H1 (cell line): ENCODE measurements at regions not wholly inside any gene's neighbourhood (a gene's known extent, or its start where the extent isn't known, plus 50 kb on each side); places are given as distances from the start of the nearest gene placed in this dataset.

Source experiments
- CTCF ChIA-PET: fragments of 300-600 bp; sonication (Branson Sonifier 250); formaldehyde crosslinking; loops from one replicate; lab custom pipeline; 2021; ENCODE audit not compliant: partially characterized antibody; lab: Charles Lee
- POLR2A ChIA-PET: fragments of 300-600 bp; sonication (Branson Sonifier 250); formaldehyde crosslinking; loops from one replicate; lab custom pipeline; 2021; ENCODE audit warnings: inconsistent platforms; ENCODE audit not compliant: partially characterized antibody; lab: Charles Lee
- DNase-seq, 2 experiments: peaks; one replicate each; pipeline versions ENCODE4 v3.0.0 to v3.0.0-alpha.2; 2010 to 2022; ENCODE audit warnings: low spot score in 2 of 2, low read depth in 1 of 2, mixed read lengths in 1 of 2
- FAIRE-seq: peaks from 2 replicates; lab custom pipeline; 2011; peaks lifted over from hg19 to GRCh38; lab: Jason Lieb, UNC
- H2AFZ ChIP-seq: 2 replicates; pipeline ENCODE4 v1.8.1; 2012; ENCODE audit warnings: low read length, inconsistent platforms
- H2AK5ac ChIP-seq: 2 replicates; pipeline ENCODE4 v1.6.1; 2013; ENCODE audit warnings: low read depth, low read length
- H2BK120ac ChIP-seq: replicated peaks from 2 replicates; pipeline ENCODE3; 2013; ENCODE audit warnings: low read depth, low read length, inconsistent platforms
- H2BK12ac ChIP-seq: 2 replicates; pipeline ENCODE4 v1.6.1; 2013; ENCODE audit warnings: low read depth, low read length
- H2BK15ac ChIP-seq: 2 replicates; pipeline ENCODE4 v1.6.1; 2013; ENCODE audit warnings: low read length
- H2BK20ac ChIP-seq: 2 replicates; pipeline ENCODE4 v1.6.1; 2013; ENCODE audit warnings: low read length
- H2BK5ac ChIP-seq: 2 replicates; pipeline ENCODE4 v1.6.1; 2013; ENCODE audit warnings: low read depth, low read length
- H3K14ac ChIP-seq: 2 replicates; pipeline ENCODE4 v1.6.1; 2013; ENCODE audit warnings: inconsistent platforms; ENCODE audit not compliant: insufficient read length
- H3K18ac ChIP-seq: 2 replicates; pipeline ENCODE4 v1.6.1; 2013; ENCODE audit warnings: low read length; ENCODE audit errors: extremely low read depth
- H3K23ac ChIP-seq: 2 replicates; pipeline ENCODE4 v1.6.1; 2013; ENCODE audit warnings: inconsistent platforms; ENCODE audit not compliant: insufficient read length
- H3K23me2 ChIP-seq: 2 replicates; pipeline ENCODE4 v1.6.1; 2013; ENCODE audit warnings: low read depth, low read length
- H3K27ac ChIP-seq: 2 replicates; pipeline ENCODE4 v1.6.1; 2011; ENCODE audit warnings: low read depth, low read length, inconsistent platforms
- H3K27me3 ChIP-seq, 4 experiments: replicated peaks in 1 of 4; 1 replicate in 1 of 4; 2 replicates in 3 of 4; pipeline versions ENCODE4 v1.6.1 to v1.8.1; 2011 to 2013; ENCODE audit warnings: low read length in 3 of 4, mild to moderate bottlenecking in 3 of 4, inconsistent platforms in 2 of 4, mixed read lengths in 2 of 4, moderate library complexity in 1 of 4; ENCODE audit not compliant: control insufficient read depth in 3 of 4, insufficient read depth in 3 of 4; ENCODE audit errors: extremely low read depth in 1 of 4
- H3K36me3 ChIP-seq, 4 experiments: 2 replicates each; pipeline versions ENCODE4 v1.6.1 to v1.8.1; 2011 to 2013; ENCODE audit warnings: mild to moderate bottlenecking in 4 of 4, low read length in 3 of 4, moderate library complexity in 2 of 4, control low read depth in 1 of 4, inconsistent platforms in 1 of 4; ENCODE audit not compliant: insufficient read depth in 4 of 4, control insufficient read depth in 2 of 4
- H3K4ac ChIP-seq: replicated peaks from 2 replicates; pipeline ENCODE3; 2013; ENCODE audit warnings: low read length, low read depth, mixed read lengths, inconsistent platforms; ENCODE audit not compliant: insufficient read length
- H3K4me1 ChIP-seq, 4 experiments: replicated peaks in 1 of 4; 1 replicate in 1 of 4; 2 replicates in 3 of 4; pipeline versions ENCODE4 v1.6.1 to v1.8.1; 2011 to 2013; ENCODE audit warnings: low read length in 3 of 4, inconsistent platforms in 2 of 4, mixed read lengths in 1 of 4; ENCODE audit not compliant: insufficient read depth in 4 of 4, control insufficient read depth in 3 of 4
- H3K4me2 ChIP-seq, 2 experiments: 2 replicates each; pipeline versions ENCODE4 v1.6.1 to v1.8.1; 2011 to 2013; ENCODE audit warnings: low read depth in 2 of 2, low read length in 2 of 2, control low read depth in 1 of 2, inconsistent platforms in 1 of 2, mild to moderate bottlenecking in 1 of 2; ENCODE audit not compliant: insufficient read depth in 1 of 2
- H3K4me3 ChIP-seq, 4 experiments: fragments of 200-600, 300-600 bp in 1 of 4; sonication (generic), shearing (Covaris generic), sonication (Bioruptor Twin) in 1 of 4; 2 replicates each; pipeline versions ENCODE4 v1.5.1 to v1.8.1; 2011 to 2016; ENCODE audit warnings: low read length in 4 of 4, low read depth in 3 of 4, control low read depth in 2 of 4, inconsistent platforms in 2 of 4, mild to moderate bottlenecking in 2 of 4, mixed read lengths in 1 of 4, moderate library complexity in 1 of 4; ENCODE audit not compliant: insufficient read depth in 2 of 4; ENCODE audit errors: extremely low read depth in 1 of 4
- H3K56ac ChIP-seq: replicated peaks from 2 replicates; pipeline ENCODE3; 2013; ENCODE audit warnings: low read depth, mild to moderate bottlenecking, mixed read lengths, low read length, inconsistent platforms; ENCODE audit not compliant: insufficient read length
- H3K79me1 ChIP-seq: 2 replicates; pipeline ENCODE4 v1.6.1; 2013; ENCODE audit warnings: low read depth, low read length, control low read depth
- H3K79me2 ChIP-seq, 2 experiments: 2 replicates each; pipeline versions ENCODE4 v1.6.1 to v1.8.1; 2012 to 2013; ENCODE audit warnings: low read length in 2 of 2, mild to moderate bottlenecking in 2 of 2, inconsistent platforms in 1 of 2; ENCODE audit not compliant: insufficient read depth in 2 of 2, control insufficient read depth in 1 of 2
- H3K9ac ChIP-seq, 4 experiments: replicated peaks in 1 of 4; 1 replicate in 1 of 4; 2 replicates in 3 of 4; pipeline versions ENCODE4 v1.6.1 to v1.8.1; 2011 to 2013; ENCODE audit warnings: low read depth in 3 of 4, low read length in 3 of 4, control low read depth in 2 of 4, mild to moderate bottlenecking in 2 of 4, moderate library complexity in 2 of 4, inconsistent platforms in 1 of 4; ENCODE audit errors: extremely low read depth in 1 of 4
- H3K9me3 ChIP-seq, 2 experiments: 2 replicates each; pipeline versions ENCODE4 v1.6.1 to v1.8.1; 2012 to 2013; ENCODE audit warnings: mild to moderate bottlenecking in 2 of 2, moderate library complexity in 2 of 2, control low read depth in 1 of 2, inconsistent platforms in 1 of 2, low read depth in 1 of 2, low read length in 1 of 2, mixed read lengths in 1 of 2; ENCODE audit not compliant: insufficient read depth in 2 of 2
- H4K20me1 ChIP-seq, 2 experiments: replicated peaks in 1 of 2; 2 replicates each; pipeline versions ENCODE3 to v1.8.1; 2011 to 2013; ENCODE audit warnings: inconsistent platforms in 2 of 2, low read length in 2 of 2, mild to moderate bottlenecking in 1 of 2; ENCODE audit not compliant: insufficient read depth in 2 of 2, control insufficient read depth in 1 of 2
- H4K5ac ChIP-seq: 2 replicates; pipeline ENCODE4 v1.6.1; 2013; ENCODE audit warnings: low read length, low read depth, mixed read lengths, inconsistent platforms; ENCODE audit not compliant: insufficient read length
- H4K8ac ChIP-seq: 2 replicates; pipeline ENCODE4 v1.8.0; 2013; ENCODE audit warnings: mild to moderate bottlenecking, moderate library complexity, low read length, inconsistent platforms; ENCODE audit not compliant: insufficient read depth; ENCODE audit errors: extremely low read depth
- H4K91ac ChIP-seq: replicated peaks from 2 replicates; pipeline ENCODE3; 2013; ENCODE audit warnings: low read length, mixed read lengths, inconsistent platforms; ENCODE audit not compliant: insufficient read length
- CEBPB ChIP-seq: IDR thresholded peaks from 2 replicates; pipeline ENCODE4 v1.6.1; 2012; ENCODE audit warnings: low read depth, low read length
- TBP ChIP-seq: IDR thresholded peaks from 2 replicates; pipeline ENCODE4 v1.6.1; 2011; ENCODE audit warnings: low read depth, low read length, improper control_type of control experiment
- TCF12 ChIP-seq: IDR thresholded peaks from 2 replicates; pipeline ENCODE4 v1.6.1; 2011; ENCODE audit warnings: low read depth, mild to moderate bottlenecking, low read length

DNA sequence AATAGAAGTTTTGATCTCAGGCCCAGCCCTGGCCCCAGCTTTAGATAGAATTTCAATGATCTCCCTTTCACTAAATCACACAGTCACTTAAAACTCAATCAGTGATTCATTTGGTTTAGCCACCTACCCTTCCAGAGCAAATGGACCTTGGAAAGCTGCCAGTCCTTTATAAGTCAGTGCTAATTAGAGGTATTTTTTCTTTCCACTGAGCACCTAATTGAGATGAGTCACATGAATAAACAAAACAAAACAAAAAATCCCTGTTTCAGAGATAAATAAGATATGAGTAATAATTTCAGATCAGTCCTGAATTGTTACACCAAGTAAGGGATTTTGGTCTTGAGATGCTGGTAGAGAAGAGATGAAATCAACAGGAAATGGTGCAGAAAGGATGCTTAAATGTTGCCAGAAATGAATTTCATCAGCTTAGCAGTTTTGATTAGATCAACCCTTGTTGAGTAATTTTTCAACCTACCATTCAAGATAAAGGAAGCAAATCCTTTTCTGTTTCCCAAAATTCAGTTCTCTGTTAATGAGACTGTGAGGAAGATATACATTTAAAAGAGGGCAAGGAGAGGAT is 352.0 kb upstream of the COL8A1 start:
- Histone ChIP-seq H4K8ac (no peak overlapping the region), H3K9me3 (no peaks in the 10 kb centered on the region; a peak in 1 of 4 replicates), H3K56ac (no peak overlapping the region), H2AK5ac (no peak overlapping the region), H3K27me3 (no peaks in the 10 kb centered on the region), H3K4me2 (no peak overlapping the region), H2BK20ac (no peak overlapping the region), H3K4me1 (no peaks in the 10 kb centered on the region), H2BK120ac (no peak overlapping the region), H3K14ac (no peak overlapping the region), H3K23ac (no peak overlapping the region), H3K79me1 (no peaks in the 10 kb centered on the region), H3K4ac (no peak overlapping the region), H2AFZ (no peak overlapping the region), H2BK5ac (no peak overlapping the region), H3K79me2 (no peaks in the 10 kb centered on the region), H4K91ac (no peak overlapping the region), H3K9ac (no peak overlapping the region), H4K5ac (no peak overlapping the region), H3K23me2 (no peaks in the 10 kb centered on the region; the same call in 1 of the 2 replicates), H2BK15ac (no peak overlapping the region), H3K36me3 (no peaks in the 10 kb centered on the region), H4K20me1 (no peaks in the 10 kb centered on the region), H3K27ac (no peak overlapping the region), H3K18ac (no peak overlapping the region), H2BK12ac (no peak overlapping the region), H3K4me3 (no peak overlapping the region)
- ChIA-PET CTCF (no interaction called here), POLR2A (no interaction called here)
- FAIRE-seq (no peak), DNase-seq (no peak)
- TF ChIP-seq CEBPB = no peak
- no peak for TF ChIP-seq TCF12
- TF ChIP-seq TBP = no peak
